HEK293 (cell line): ENCODE measurements at regions not wholly inside any gene's neighbourhood (a gene's known extent, or its start where the extent isn't known, plus 50 kb on each side); places are given as distances from the start of the nearest gene placed in this dataset.

Experiments
- CTCF ChIA-PET: fragments of 350-600 bp; formaldehyde crosslinking; extraction: SDS; loops from one replicate; lab custom pipeline; 2021; ENCODE audit warnings: antibody characterized with exemption; lab: Yijun Ruan, JAX
- POLR2A ChIA-PET: fragments of 300-600 bp; formaldehyde crosslinking; extraction: SDS; loops from one replicate; lab custom pipeline; 2020; ENCODE audit warnings: antibody characterized with exemption, inconsistent platforms; lab: Yijun Ruan, JAX
- H3K27ac ChIP-seq: fragments of 200-500 bp; sonication (Bioruptor generic); 2 replicates; pipeline ENCODE4 v1.5.1; 2014; ENCODE audit warnings: low read depth, low read length, control low read depth, inconsistent platforms; ENCODE audit errors: extremely low read depth
- H3K36me3 ChIP-seq, 2 experiments: fragments of 200-500 bp in 1 of 2; sonication (Bioruptor generic) in 1 of 2; 1 replicate in 1 of 2; 2 replicates in 1 of 2; pipeline ENCODE4 v1.5.1; 2014 to 2017; ENCODE audit warnings: inconsistent platforms in 2 of 2, low read length in 2 of 2; ENCODE audit not compliant: control insufficient read depth in 2 of 2, insufficient read depth in 1 of 2
- H3K4me1 ChIP-seq: fragments of 200-500 bp; sonication (Bioruptor generic); 2 replicates; pipeline ENCODE4 v1.5.1; 2014; ENCODE audit warnings: mild to moderate bottlenecking, low read length, inconsistent platforms; ENCODE audit not compliant: control insufficient read depth, insufficient read depth
- H3K4me3 ChIP-seq: 2 replicates; pipeline ENCODE4 v1.5.1; 2011; ENCODE audit warnings: low read depth, mild to moderate bottlenecking, control low read depth, low read length, moderate library complexity
- H3K9me3 ChIP-seq: fragments of 200-500 bp; sonication (Bioruptor generic); 2 replicates; pipeline ENCODE4 v1.5.1; 2014; ENCODE audit warnings: low read depth, low read length, inconsistent platforms; ENCODE audit not compliant: control insufficient read depth, insufficient read depth
- BCL11A ChIP-seq: fragments of 450-650 bp; formaldehyde crosslinking; IDR thresholded peaks from 2 replicates; pipeline ENCODE4 v1.5.1; 2016; ENCODE audit warnings: low read depth, missing biosample characterization, missing genetic modification characterization
- ZFP3 ChIP-seq: fragments of 450-650 bp; formaldehyde crosslinking; IDR thresholded peaks from 2 replicates; pipeline ENCODE4 v1.5.1; 2016; ENCODE audit warnings: low read depth, missing biosample characterization, missing genetic modification characterization
- ZNF18 ChIP-seq: fragments of 450-650 bp; formaldehyde crosslinking; IDR thresholded peaks from 2 replicates; pipeline ENCODE4 v1.5.1; 2016; ENCODE audit warnings: missing biosample characterization, missing genetic modification characterization
- ZNF239 ChIP-seq: fragments of 450-650 bp; formaldehyde crosslinking; IDR thresholded peaks from 2 replicates; pipeline ENCODE4 v1.5.1; 2016; ENCODE audit warnings: missing biosample characterization, missing genetic modification characterization
- ZNF248 ChIP-seq: fragments of 450-650 bp; formaldehyde crosslinking; IDR thresholded peaks from 2 replicates; pipeline ENCODE4 v1.5.1; 2017; ENCODE audit warnings: missing biosample characterization, missing genetic modification characterization
- ZNF350 ChIP-seq: fragments of 450-650 bp; formaldehyde crosslinking; IDR thresholded peaks from 2 replicates; pipeline ENCODE4 v1.5.0; 2017; ENCODE audit warnings: missing biosample characterization, mild to moderate bottlenecking, missing genetic modification characterization
- ZNF398 ChIP-seq: fragments of 450-650 bp; formaldehyde crosslinking; IDR thresholded peaks from 2 replicates; pipeline ENCODE4 v1.5.1; 2017; ENCODE audit warnings: missing biosample characterization, missing genetic modification characterization
- ZNF423 ChIP-seq: fragments of 450-650 bp; formaldehyde crosslinking; IDR thresholded peaks from 2 replicates; pipeline ENCODE4 v1.5.1; 2016; ENCODE audit warnings: missing biosample characterization, missing genetic modification characterization
- ZNF548 ChIP-seq: fragments of 450-650 bp; formaldehyde crosslinking; IDR thresholded peaks from 2 replicates; pipeline ENCODE4 v1.5.1; 2016; ENCODE audit warnings: missing biosample characterization, missing genetic modification characterization
- ZNF571 ChIP-seq: fragments of 450-650 bp; formaldehyde crosslinking; IDR thresholded peaks from 2 replicates; pipeline ENCODE4 v1.5.0; 2017; ENCODE audit warnings: missing biosample characterization, missing genetic modification characterization
- ZNF600 ChIP-seq: fragments of 450-650 bp; formaldehyde crosslinking; IDR thresholded peaks from 2 replicates; pipeline ENCODE4 v1.5.1; 2016; ENCODE audit warnings: missing biosample characterization, missing genetic modification characterization
- ZNF629 ChIP-seq: fragments of 450-650 bp; formaldehyde crosslinking; IDR thresholded peaks from 2 replicates; pipeline ENCODE4 v1.5.1; 2017; ENCODE audit warnings: missing biosample characterization, missing genetic modification characterization
- ZNF654 ChIP-seq: fragments of 450-650 bp; formaldehyde crosslinking; IDR thresholded peaks from 2 replicates; pipeline ENCODE4 v1.5.1; 2016; ENCODE audit warnings: low read depth, missing biosample characterization, missing genetic modification characterization
- ZNF701 ChIP-seq: fragments of 450-650 bp; formaldehyde crosslinking; IDR thresholded peaks from 2 replicates; pipeline ENCODE4 v1.5.1; 2016; ENCODE audit warnings: missing biosample characterization, missing genetic modification characterization
- ZNF830 ChIP-seq: fragments of 450-650 bp; IDR thresholded peaks from 2 replicates; pipeline ENCODE4 v1.5.0; 2018; ENCODE audit warnings: missing biosample characterization, missing genetic modification characterization, low read depth, mild to moderate bottlenecking, moderate library complexity
- ZSCAN23 ChIP-seq: fragments of 450-650 bp; formaldehyde crosslinking; IDR thresholded peaks from 2 replicates; pipeline ENCODE4 v1.5.1; 2016; ENCODE audit warnings: missing biosample characterization, missing genetic modification characterization
- TF ChIP-seq, protein P1 (sequence below): fragments of 450-650 bp; formaldehyde crosslinking; IDR thresholded peaks from 2 replicates; pipeline ENCODE4 v1.5.1; 2016; ENCODE audit warnings: missing biosample characterization, missing genetic modification characterization
- TF ChIP-seq, protein P2 (sequence below): fragments of 450-650 bp; formaldehyde crosslinking; IDR thresholded peaks from 2 replicates; pipeline ENCODE4 v1.5.1; 2016; ENCODE audit warnings: missing biosample characterization, missing genetic modification characterization
- TF ChIP-seq, protein P3 (sequence below): fragments of 450-650 bp; formaldehyde crosslinking; IDR thresholded peaks from 2 replicates; pipeline ENCODE4 v1.5.1; 2016; ENCODE audit warnings: missing biosample characterization, missing genetic modification characterization
- TF ChIP-seq, protein P4 (sequence below): fragments of 450-650 bp; formaldehyde crosslinking; optimal IDR thresholded peaks from 2 replicates; pipeline ENCODE3; 2016; ENCODE audit warnings: missing biosample characterization, mild to moderate bottlenecking, missing genetic modification characterization

DNA sequence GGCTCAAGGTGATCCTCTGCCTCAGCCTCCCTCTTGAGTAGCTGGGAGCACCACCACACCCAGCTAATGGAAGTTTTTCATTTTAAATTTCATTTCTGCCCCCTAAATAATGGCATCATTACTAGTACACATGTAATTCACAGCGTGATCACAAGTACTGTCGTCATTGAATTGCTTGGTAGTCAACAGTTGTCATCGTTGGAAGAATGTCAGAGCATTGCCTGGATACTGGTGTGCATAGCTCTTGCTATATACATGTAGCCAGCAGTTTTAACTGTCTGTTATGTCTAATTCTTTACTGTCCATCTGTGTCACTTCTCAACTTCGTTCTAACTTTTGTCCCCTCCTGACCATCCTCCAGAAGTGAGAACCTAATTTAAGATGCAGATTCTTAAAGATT, 62.1 kb downstream of the CRPPA start:
- Histone ChIP-seq H3K9me3 (no peaks in the 10 kb centered on the region), H3K4me3 (no peak overlapping the region), H3K36me3 (no peaks in the 10 kb centered on the region), H3K4me1 (no peaks in the 10 kb centered on the region), H3K27ac (no peak overlapping the region)
- CTCF ChIA-PET, result no interaction called here
- POLR2A ChIA-PET, result no interaction called here
- TF ChIP-seq ZNF571 (tag by site-specific recombination) (no peak), ZNF629 (tag by site-specific recombination) (no peak), ZNF830 (tag by site-specific recombination) (no peak), ZFP3 (tag by site-specific recombination) (no peak), ZNF350 (no peak), ZNF239 (no peak), ZNF248 (tag by site-specific recombination) (no peak), ZNF398 (tag by site-specific recombination) (no peak), BCL11A (tag by site-specific recombination) (no peak), ZNF423 (no peak), ZNF701 (tag by site-specific recombination) (no peak), ZNF600 (tag by site-specific recombination) (no peak), ZNF548 (tag by site-specific recombination) (no peak), ZNF18 (tag by site-specific recombination) (no peak), ZNF654 (tag by site-specific recombination) (no peak), ZSCAN23 (tag by site-specific recombination) (no peak)
- TF ChIP-seq, protein P1, sequence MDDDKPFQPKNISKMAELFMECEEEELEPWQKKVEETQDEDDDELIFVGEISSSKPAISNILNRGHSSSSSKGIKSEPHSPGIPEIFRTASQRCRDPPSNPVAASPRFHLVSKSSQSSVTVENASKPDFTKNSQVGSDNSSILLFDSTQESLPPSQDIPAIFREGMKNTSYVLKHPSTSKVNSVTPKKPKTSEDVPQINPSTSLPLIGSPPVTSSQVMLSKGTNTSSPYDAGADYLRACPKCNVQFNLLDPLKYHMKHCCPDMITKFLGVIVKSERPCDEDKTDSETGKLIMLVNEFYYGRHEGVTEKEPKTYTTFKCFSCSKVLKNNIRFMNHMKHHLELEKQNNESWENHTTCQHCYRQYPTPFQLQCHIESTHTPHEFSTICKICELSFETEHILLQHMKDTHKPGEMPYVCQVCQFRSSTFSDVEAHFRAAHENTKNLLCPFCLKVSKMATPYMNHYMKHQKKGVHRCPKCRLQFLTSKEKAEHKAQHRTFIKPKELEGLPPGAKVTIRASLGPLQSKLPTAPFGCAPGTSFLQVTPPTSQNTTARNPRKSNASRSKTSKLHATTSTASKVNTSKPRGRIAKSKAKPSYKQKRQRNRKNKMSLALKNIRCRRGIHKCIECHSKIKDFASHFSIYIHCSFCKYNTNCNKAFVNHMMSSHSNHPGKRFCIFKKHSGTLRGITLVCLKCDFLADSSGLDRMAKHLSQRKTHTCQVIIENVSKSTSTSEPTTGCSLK (tag by site-specific recombination), result no peak
- TF ChIP-seq, protein P2, sequence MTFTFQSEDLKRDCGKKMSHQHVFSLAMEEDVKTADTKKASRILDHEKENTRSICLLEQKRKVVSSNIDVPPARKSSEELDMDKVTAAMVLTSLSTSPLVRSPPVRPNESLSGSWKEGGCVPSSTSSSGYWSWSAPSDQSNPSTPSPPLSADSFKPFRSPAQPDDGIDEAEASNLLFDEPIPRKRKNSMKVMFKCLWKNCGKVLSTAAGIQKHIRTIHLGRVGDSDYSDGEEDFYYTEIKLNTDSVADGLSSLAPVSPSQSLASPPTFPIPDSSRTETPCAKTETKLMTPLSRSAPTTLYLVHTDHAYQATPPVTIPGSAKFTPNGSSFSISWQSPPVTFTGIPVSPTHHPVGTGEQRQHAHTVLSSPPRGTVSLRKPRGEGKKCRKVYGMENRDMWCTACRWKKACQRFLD (tag by site-specific recombination), result no peak
- TF ChIP-seq, protein P3, sequence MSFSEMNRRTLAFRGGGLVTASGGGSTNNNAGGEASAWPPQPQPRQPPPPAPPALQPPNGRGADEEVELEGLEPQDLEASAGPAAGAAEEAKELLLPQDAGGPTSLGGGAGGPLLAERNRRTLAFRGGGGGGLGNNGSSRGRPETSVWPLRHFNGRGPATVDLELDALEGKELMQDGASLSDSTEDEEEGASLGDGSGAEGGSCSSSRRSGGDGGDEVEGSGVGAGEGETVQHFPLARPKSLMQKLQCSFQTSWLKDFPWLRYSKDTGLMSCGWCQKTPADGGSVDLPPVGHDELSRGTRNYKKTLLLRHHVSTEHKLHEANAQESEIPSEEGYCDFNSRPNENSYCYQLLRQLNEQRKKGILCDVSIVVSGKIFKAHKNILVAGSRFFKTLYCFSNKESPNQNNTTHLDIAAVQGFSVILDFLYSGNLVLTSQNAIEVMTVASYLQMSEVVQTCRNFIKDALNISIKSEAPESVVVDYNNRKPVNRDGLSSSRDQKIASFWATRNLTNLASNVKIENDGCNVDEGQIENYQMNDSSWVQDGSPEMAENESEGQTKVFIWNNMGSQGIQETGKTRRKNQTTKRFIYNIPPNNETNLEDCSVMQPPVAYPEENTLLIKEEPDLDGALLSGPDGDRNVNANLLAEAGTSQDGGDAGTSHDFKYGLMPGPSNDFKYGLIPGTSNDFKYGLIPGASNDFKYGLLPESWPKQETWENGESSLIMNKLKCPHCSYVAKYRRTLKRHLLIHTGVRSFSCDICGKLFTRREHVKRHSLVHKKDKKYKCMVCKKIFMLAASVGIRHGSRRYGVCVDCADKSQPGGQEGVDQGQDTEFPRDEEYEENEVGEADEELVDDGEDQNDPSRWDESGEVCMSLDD, result no peak
- TF ChIP-seq, protein P4, sequence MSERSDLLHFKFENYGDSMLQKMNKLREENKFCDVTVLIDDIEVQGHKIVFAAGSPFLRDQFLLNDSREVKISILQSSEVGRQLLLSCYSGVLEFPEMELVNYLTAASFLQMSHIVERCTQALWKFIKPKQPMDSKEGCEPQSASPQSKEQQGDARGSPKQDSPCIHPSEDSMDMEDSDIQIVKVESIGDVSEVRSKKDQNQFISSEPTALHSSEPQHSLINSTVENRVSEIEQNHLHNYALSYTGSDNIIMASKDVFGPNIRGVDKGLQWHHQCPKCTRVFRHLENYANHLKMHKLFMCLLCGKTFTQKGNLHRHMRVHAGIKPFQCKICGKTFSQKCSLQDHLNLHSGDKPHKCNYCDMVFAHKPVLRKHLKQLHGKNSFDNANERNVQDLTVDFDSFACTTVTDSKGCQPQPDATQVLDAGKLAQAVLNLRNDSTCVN, result no peak
